PFSK-1 (cell line): ENCODE measurements at regions not wholly inside any gene's neighbourhood (a gene's known extent, or its start where the extent isn't known, plus 50 kb on each side); places are given as distances from the start of the nearest gene placed in this dataset.

Experiments
- POLR2AphosphoS5 ChIP-seq: IDR thresholded peaks from 2 replicates; pipeline ENCODE4 v1.6.1; 2012; ENCODE audit warnings: low read depth, mild to moderate bottlenecking, control low read depth, low read length, moderate library complexity
- SIN3A ChIP-seq: IDR thresholded peaks from 2 replicates; pipeline ENCODE4 v1.6.1; 2012; ENCODE audit warnings: mild to moderate bottlenecking, low read length, moderate library complexity, borderline replicate concordance; ENCODE audit not compliant: insufficient read depth
- TAF1 ChIP-seq: IDR thresholded peaks from 2 replicates; pipeline ENCODE4 v1.6.1; 2012; ENCODE audit warnings: low read length, control low read depth, borderline replicate concordance; ENCODE audit not compliant: insufficient read depth

GRCh38 chr1:65668368-65668767, 124.3 kb upstream of the PDE4B start:
- TF ChIP-seq SIN3A (no peak), POLR2AphosphoS5 (no peak), TAF1 (no peak)
